KOPT-K1 (cell line): ENCODE measurements at regions not wholly inside any gene's neighbourhood (a gene's known extent, or its start where the extent isn't known, plus 50 kb on each side); places are given as distances from the start of the nearest gene placed in this dataset.
"Not testable (repeated sequence)": the region's sequence is repeated elsewhere in the genome, so short reads cannot be mapped to it uniquely, and the experiment has no call there.

Source experiments
- H3K27ac ChIP-seq: fragments of 200-600 bp; sonication (generic); 2 replicates; pipeline ENCODE4 v1.5.1; 2016; ENCODE audit warnings: antibody characterized with exemption, mild to moderate bottlenecking, low read depth, low read length; ENCODE audit not compliant: poor library complexity, severe bottlenecking
- H3K36me3 ChIP-seq: fragments of 200-600 bp; sonication (generic); 2 replicates; pipeline ENCODE4 v1.5.1; 2017; ENCODE audit warnings: antibody characterized with exemption, mild to moderate bottlenecking, low read length, moderate library complexity; ENCODE audit not compliant: insufficient read depth
- H3K9me3 ChIP-seq: fragments of 200-600 bp; sonication (generic); 2 replicates; pipeline ENCODE4 v1.5.1; 2017; ENCODE audit warnings: antibody characterized with exemption, low read length, mild to moderate bottlenecking; ENCODE audit not compliant: insufficient read depth, poor library complexity, severe bottlenecking

DNA sequence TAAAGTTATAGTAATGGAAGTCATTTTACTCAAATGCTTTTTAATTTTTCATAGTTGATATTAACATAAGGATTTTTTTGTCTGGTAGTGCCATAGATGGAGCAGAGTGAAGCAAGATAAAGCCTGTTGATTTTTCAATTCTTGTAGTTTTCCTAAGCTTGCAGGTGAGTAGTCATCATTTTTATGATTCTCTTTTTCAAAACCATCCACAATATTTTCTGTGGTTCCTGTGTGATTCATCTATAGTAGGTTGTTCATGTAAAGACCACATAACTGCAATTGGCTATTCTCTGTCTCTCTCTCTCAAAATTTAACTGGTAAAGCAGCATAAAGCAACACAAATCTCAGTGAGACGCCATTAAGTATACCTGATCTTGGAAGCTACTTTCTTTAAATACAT is 711.5 kb downstream of the TTLL7 start:
- H3K27ac ChIP-seq, H3K36me3 ChIP-seq, H3K9me3 ChIP-seq: not testable (repeated sequence)

DNA sequence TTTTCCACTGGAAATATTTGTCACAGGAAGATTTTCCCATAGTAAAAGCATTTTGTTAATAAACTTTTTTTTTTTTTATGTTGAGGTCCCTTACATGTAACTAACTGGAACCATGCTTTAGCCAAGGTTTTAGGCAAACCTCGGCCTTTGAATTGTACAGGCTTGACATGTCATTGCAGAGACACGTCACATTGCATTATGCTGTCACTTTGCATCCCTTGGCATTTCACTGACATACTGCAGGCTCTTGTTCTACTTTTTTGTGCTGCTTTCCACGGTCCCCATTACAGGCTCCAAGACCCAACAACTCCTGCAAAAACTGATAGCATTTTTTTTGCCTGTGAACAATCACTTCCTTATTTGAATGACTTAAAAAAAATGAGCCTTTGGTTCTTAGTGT is 724.3 kb downstream of the TTLL7 start:
- H3K36me3 ChIP-seq, H3K9me3 ChIP-seq, H3K27ac ChIP-seq: not testable (repeated sequence)

DNA sequence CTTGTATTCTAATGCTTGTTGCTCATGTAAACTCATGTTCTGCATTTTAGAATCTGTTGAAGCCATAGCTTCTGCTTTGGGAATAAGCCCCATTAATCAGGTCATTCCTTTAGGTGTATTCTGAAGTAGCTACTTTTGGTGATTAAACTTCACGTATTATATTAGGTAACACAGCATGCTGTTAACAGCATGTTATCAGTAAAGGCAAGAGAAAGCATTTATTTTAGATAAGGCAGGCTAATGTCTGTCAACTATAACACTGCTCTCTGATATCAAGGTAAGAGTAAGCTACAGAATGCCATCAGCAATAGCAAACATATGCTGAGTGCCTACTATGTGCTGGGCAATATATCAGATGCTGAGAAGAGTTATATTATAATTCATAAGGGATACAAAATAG is 726.4 kb downstream of the TTLL7 start:
- H3K9me3 ChIP-seq, H3K36me3 ChIP-seq, H3K27ac ChIP-seq: not testable (repeated sequence)

DNA sequence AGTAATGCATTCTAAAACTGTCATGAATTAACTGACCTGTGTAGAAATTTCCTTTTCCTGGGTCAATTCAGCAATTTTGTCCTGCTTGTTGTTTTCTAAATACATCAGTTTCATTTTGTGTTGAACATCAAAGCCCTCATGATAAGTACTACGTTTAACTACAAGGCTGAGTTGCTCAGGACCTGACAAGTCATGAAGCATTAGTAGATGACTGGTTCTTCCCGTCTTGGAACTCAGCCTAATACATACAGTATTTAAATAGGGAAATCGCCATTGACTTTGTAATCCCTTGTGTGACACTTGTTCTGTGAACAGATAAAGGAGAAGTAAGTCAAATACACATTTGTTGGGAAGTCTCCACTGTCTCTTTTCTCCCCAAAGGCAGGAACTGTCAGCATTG is 727.1 kb downstream of the TTLL7 start:
- H3K36me3 ChIP-seq, H3K27ac ChIP-seq, H3K9me3 ChIP-seq: not testable (repeated sequence)

DNA sequence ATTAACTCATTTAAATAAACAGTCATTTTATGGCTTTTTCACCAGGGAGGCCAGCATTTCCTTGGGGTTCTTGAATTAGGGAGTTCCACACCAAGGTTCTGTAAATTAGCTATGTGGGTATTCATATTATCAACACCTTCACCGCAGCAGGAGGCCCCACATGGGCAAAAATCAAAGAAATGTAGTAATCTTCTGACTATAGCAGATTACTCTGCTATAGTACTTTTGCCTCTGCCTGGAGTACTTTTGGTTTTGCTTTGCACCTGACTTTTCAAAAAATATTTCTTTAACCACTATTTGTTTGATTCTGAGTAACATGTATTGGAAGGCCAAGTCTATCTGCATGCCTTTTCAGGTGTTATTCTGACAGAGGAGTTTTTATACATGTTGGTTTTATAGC is 728.1 kb downstream of the TTLL7 start:
- not testable (repeated sequence) for H3K27ac ChIP-seq, H3K36me3 ChIP-seq, H3K9me3 ChIP-seq

DNA sequence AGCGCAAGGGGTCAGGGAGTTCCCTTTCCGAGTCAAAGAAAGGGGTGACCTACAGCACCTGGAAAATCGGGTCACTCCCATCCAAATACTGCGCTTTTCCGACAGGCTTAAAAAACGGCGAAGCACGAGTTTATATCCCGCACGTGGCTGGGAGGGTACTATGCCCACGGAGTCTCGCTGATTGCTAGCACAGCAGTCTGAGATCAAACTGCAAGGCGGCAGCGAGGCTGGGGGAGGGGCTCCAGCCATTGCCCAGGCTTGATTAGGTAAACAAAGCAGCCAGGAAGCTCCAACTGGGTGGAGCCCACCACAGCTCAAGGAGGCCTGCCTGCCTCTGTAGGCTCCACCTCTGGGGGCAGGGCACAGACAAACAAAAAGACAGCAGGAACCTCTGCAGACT is 735.1 kb downstream of the TTLL7 start:
- not testable (repeated sequence) for H3K9me3 ChIP-seq, H3K27ac ChIP-seq, H3K36me3 ChIP-seq

DNA sequence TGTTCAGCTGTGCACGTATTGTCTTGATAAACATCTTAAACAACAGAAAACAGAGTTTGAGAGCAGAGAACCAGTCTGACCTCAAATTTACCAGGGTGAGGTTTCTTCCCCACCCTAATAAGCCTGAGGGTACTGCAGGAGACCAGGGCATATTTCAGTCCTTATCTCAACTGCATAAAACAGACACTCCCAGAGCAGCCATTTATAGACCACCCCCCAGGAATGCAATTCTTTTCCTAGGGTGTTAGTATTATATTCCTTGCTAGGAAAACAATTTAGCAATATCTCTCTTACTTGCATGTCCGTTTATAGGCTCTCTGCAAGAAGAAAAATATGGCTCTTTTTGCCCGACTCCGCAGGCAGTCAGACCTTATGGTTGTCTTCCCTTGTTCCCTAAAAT is 747.2 kb downstream of the TTLL7 start:
- not testable (repeated sequence) for H3K27ac ChIP-seq, H3K36me3 ChIP-seq

DNA sequence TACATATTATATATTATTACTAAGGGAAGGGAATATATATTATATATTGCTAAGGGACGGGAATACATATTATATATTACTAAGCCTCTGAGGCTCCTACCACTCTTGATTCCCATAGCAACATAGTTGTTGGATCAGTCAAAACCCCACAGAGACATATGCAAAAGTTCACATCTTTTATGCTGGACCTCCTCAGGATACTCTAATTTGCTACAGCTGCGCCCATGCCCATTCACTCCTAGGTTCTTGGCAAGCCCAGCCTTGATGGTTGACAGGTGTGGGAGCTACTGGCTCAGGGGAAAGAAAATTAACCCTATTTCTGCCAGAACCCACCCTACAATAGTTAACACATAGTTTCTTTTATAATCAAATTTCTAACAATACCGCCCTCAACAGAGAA is 752.2 kb downstream of the TTLL7 start:
- H3K9me3 ChIP-seq, H3K36me3 ChIP-seq, H3K27ac ChIP-seq: not testable (repeated sequence)

More for the DNA sequence above, 747.2 kb downstream of the TTLL7 start:
- not testable (repeated sequence) for H3K9me3 ChIP-seq

DNA sequence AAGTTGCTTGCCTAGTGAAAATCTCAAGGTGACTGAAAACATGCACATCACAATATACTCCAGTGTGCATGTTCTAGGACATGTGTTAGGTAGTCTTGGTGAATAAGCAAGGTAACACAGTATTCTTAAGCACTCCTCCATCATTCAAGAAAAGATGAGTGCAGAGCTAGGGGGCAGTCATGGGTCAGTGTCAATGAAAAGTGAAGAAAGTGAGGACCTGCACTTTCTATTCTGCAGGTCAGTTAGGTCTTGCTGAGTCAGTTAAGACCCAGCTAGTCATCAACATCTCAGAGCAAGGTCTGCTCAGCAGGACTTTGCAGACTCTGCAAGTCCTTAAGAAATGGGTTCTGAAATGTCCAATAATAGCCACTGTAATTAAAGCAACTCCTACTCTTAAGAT is 754.1 kb downstream of the TTLL7 start:
- H3K36me3 ChIP-seq, H3K27ac ChIP-seq, H3K9me3 ChIP-seq: not testable (repeated sequence)

DNA sequence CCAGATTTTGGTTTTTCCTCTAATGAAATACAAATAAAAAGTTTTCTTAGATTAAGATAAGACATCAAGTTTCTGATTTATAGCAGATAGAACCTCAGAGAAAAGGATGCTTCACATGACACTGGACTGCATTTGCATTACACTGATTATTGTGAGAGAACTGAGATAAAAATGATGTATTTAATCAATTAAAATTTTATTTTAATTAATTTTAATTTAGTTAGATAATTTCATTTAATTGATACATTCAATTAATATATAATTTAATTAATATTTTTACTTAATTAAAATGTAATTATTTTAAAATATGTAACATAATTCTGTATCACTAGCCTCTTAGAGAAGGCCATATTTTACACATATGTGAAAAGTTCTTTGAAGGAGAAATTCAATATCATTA is 759.4 kb downstream of the TTLL7 start:
- H3K9me3 ChIP-seq, H3K27ac ChIP-seq, H3K36me3 ChIP-seq: not testable (repeated sequence)

DNA sequence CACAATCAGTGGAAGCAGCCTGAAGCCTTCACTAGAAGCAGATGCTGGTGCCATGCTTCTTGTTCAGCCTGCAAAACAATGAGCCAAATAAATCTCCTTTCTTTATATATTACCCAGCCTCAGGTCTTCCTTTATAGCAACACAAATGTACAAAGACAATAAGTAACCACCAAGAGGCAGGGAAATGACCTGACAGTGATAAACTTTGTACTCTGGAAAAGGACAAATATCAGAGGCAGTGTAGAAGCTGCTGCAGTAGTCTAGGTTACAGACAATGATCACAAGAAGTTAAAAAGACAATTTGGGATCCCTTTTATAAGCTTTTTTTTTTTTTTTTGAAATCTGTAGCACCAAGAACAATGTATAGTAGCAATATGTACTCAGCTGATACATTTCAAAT is 760.3 kb downstream of the TTLL7 start:
- not testable (repeated sequence) for H3K27ac ChIP-seq, H3K36me3 ChIP-seq, H3K9me3 ChIP-seq

DNA sequence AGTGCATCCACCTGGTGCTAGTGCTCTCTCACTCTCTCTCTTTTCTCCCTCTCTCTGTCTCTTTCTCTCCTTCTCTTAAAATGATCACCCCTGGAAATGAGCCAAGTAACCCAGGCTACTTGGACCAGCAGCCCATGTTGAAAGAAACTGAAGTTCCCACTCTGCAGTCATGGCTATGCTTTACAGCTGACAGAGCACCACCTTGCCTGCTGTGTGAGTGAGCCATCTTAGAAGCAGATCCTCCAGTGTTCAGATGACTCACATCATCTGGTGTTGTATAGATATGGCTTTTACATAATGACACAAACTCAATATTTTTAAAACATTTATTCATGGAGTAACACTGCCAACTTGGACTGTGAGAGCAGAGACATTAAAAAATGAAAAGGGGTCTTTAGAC is 779.1 kb downstream of the TTLL7 start:
- H3K9me3 ChIP-seq, H3K36me3 ChIP-seq, H3K27ac ChIP-seq: not testable (repeated sequence)

DNA sequence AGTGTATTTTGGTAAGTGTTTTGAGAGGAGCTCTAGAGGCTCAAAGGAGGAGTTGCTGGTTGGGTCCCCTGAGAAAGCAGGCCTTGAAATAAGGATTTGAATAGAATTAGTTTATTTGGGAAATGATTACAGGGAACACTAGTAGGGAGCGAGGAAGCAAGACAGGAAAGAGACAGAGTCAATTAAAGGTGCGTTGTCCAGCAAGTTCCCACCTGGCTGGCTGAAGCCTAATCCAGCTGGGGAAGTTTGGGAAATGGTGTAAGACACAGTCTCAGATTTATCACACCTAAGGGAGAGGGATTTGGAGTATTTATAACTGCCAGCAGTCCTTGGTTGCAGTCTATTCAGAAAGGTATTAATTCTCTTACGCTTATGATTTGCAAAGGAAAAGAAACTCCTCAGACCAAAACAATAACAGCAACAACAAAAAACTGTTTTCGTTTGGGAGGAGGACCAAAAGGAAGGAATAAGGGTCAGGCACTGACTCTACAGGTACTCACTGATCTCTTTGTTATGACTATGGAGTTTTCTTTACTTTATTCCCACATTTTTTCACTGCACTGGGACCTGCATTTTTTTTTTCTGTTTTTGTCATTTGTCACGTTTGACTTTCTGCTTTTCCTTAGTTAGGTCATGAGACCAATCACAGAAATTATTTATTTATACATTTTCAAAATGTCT is 780.8 kb downstream of the TTLL7 start:
- H3K36me3 ChIP-seq, H3K9me3 ChIP-seq, H3K27ac ChIP-seq: not testable (repeated sequence)

DNA sequence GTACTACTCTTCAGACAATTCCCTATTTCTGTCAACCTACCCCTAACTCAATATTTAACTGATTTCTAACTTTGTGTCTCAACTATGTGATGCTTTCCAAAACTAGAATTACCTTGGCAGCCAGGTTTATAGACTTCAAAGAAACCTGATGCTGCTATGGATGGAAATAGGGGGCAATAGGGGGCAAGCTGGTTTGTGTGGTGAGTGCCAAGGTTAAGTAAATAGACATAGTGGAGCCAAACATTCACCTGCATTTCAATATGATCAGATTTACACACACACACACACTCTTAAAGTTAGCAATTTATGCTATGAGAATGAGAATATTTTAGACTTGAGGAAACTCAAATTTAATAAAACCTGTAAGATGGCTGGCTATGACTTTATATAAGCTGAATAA is 784.6 kb downstream of the TTLL7 start:
- H3K27ac ChIP-seq, H3K36me3 ChIP-seq, H3K9me3 ChIP-seq: not testable (repeated sequence)

DNA sequence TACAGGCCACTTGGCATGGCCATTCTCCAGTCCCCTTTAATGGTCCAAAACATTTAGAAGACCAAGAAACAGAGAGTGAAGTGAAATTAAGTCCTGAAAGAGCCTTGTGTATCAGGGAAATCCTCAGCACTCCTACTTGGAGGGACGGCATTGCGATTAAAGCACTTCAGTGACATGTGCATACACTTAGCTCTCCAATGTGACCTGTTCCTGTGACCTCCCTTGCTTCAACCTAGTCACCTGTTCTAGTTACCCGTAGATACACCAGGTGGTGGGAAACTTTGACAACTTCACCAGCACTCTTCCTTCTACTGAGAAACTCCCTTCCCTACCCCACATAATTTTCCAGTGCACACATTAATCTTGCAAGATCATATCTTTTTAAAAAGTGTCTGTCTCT is 785.3 kb downstream of the TTLL7 start:
- H3K9me3 ChIP-seq, H3K36me3 ChIP-seq, H3K27ac ChIP-seq: not testable (repeated sequence)

DNA sequence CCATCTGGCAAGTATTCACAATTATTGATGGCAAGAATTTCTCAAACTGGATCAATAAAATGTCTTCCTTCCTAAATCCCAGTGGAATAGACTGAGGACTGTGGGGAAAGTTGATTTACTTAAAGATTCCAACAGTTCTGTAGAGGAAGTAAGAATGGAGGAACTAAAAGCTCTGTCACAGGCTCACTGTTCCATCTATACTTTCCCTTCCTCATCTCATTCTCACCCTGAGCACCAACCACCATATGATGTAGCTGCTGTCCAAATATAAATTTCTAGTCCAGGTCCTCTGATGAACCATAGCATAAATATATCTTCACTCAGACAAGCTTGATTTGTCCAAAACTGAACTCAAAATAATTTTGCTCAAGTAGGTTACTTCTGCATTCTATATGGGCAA is 786.9 kb downstream of the TTLL7 start:
- H3K27ac ChIP-seq, H3K9me3 ChIP-seq, H3K36me3 ChIP-seq: not testable (repeated sequence)

DNA sequence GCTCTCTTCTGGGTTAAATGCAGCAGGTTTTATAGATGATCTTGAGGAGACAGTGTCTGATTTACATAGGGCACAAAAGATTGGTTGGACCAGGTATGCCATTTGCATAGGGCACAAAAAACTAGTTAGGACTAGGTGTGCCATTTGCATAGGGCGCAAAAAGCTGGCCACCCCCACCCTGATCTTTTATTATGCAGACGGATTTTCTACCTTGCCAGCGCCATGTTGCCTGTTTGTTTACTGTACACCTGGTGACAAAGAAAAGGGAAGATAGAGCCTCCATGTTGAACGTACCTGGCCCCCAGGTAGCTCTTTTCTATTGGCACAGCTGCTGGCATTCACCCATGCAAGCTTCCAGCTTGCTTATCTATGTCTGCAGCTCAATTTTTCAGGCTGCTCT is 790.4 kb downstream of the TTLL7 start:
- not testable (repeated sequence) for H3K9me3 ChIP-seq, H3K36me3 ChIP-seq, H3K27ac ChIP-seq
